ENCODE measurements at regions not wholly inside any gene's neighbourhood (a gene's known extent, or its start where the extent isn't known, plus 50 kb on each side); places are given as distances from the start of the nearest gene placed in this dataset.

- TF ChIP-seq SMC3 (IDR thresholded peaks at IDR 0.05; ENCODE audit: borderline replicate concordance, low read length) (no peak), TCF3 (IDR thresholded peaks at IDR 0.05; ENCODE audit: borderline replicate concordance, insufficient read depth, low read depth, low read length) (no peak)
These were observed 1339.2 kb downstream of the AACS start for GRCh38 chr12:126404293-126404881.
